Fibroblast of villous mesenchyme (primary cell): ENCODE measurements at regions not wholly inside any gene's neighbourhood (a gene's known extent, or its start where the extent isn't known, plus 50 kb on each side); places are given as distances from the start of the nearest gene placed in this dataset.

Experiments used
- DNase-seq: peaks from one replicate; pipeline ENCODE4 v3.0.0-alpha.2; 2010; ENCODE audit warnings: low read depth
- H3K4me3 ChIP-seq: 2 replicates; pipeline ENCODE4 v1.5.1; 2011; ENCODE audit warnings: low read depth, mild to moderate bottlenecking, low read length
- CTCF ChIP-seq: IDR thresholded peaks from 2 replicates; pipeline ENCODE4 v1.5.1; 2012; ENCODE audit warnings: low read depth, mild to moderate bottlenecking, low read length; ENCODE audit not compliant: insufficient read depth

- no peak overlapping the region for H3K4me3 ChIP-seq
- DNase-seq = no peak
- no peak for TF ChIP-seq CTCF
Observed at GRCh38 chr10:114761205-114762193, 60.1 kb upstream of the FHIP2A start.

DNA sequence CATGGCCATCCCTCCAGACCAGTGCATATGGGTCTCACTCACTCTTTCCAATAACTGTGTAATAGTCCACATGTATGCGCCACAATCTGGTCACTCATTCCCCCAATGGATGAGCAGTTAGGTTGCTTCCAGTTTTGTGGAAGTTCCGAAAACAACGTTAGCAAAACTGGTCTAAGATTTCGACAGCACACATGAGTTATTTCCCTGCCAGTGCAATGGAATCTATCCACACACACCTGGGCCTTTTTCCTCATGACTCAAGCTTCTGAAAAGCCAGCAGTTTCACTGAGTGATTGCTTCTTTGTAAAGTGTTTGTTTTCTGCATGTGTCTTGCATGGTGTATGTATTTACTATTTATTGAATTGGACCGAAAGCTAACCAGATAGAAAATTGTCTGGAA lies 58.8 kb upstream of the FHIP2A start:
- no peak for DNase-seq
- TF ChIP-seq CTCF = no peak
- H3K4me3 ChIP-seq = no peak overlapping the region

GRCh38 chr10:114764656-114765055 lies 56.9 kb upstream of the FHIP2A start:
- no peak overlapping the region for H3K4me3 ChIP-seq
- no peak for TF ChIP-seq CTCF
- no peak for DNase-seq

DNA sequence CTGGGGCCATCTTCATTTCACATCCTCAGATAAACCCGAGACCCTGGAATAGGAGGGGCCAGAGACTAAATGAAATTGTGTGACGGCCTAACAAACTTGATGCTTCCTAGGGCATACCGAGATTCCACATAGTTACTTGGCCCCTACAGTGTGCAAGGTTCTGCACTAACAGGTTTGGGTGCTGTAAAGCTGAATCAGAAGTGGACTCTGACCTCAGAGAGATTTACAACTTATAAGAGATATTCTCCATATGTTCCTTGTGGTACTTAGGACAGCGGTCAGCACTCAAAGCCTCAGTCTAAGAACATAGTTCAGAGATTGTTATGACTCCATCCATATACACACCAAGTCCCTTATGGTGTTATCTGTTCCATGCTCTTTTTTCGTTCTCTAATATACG lies 55.1 kb upstream of the FHIP2A start:
- no peak overlapping the region for H3K4me3 ChIP-seq
- peak; percentile 35 for DNase-seq
- TF ChIP-seq CTCF = no peak

DNA sequence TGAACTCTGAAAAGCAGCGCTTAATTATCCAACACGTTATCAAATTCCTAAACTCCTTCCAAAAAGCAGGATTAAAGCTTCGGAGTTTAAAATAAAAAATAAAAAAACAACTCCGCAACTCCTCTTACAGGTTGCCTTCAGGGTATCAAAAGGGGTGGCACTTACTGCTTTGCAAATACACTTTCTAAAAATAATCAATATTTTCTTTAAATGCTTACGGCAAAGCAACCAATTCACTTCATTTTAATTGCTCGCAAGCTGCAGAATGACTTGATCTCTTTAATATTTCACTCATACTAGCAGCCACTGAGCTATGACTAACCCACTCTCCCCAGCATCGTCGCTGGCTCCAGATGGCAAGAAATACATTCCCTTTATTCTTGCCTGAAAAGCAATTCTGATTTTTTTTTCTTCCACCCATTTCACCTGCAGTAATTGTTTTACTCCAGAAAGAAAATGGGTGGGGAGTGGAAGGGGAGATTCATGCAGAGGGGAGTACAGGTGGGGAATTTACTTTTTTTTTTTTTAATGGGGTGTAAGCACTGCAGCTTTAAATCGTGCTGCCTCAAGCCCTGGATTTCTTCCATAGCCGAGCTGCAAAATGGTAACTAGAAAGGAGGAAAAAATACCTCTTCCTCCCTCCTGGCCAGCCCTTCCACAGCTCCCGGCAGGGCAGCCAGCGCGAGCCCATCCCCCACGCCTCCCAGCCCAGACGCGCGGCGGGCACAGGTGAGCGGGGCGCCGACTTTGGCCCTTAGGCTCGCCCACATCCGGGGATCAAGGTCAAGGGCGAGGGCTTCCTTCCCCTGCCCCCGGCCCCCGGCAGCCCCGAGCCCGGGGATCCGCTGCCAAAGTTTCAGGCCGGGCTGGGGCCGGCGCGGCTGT lies 54.2 kb upstream of the FHIP2A start:
- DNase-seq = peak; percentile 33
- H3K4me3 ChIP-seq = peak overlapping the region; percentile 57
- TF ChIP-seq CTCF = no peak

DNA sequence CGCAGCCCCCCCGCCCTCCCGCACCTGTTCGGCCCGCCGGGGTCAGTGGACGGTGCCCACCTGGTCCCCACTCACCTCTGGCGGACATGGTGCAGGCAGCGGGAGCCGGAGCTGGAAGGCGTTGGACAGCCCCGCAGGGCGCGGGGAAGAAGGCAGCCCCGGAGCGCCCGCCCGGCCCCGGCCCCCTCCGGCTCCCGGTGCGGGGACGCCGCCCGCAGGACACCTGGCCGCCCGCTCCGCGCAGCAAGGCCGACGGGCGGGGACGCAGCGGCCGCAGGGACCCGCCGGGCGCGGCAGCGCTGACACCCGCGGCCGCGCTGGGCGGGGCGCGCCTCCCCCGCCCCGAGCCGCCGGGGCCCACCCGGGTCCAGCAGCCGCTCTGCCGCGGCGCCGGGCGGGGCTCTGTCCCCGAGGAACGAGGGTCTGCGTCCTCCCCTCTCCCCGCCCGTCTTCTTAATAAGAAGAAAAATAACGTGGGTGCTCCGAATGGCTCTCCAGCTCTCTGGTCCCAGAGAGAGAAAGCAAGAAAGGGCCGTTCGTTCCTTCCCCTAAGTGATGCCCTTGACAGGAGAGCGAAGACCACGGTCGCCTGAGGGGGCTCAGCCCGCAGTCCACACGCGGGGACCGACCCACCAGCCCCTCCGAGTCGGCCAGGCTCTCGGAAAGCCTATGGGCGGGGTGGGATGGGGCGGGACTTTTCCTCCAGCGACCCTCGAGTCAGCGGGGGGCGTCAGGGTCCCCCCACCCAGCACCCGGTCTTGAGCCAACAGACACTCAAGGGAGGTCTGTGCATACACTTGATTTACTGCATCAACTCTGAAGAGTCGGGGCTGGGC lies 53.4 kb upstream of the FHIP2A start:
- no peak for TF ChIP-seq CTCF
- peak overlapping the region; percentile 57 for H3K4me3 ChIP-seq
- no peak for DNase-seq
